SU-DHL-6 (cell line): ENCODE measurements at regions not wholly inside any gene's neighbourhood (a gene's known extent, or its start where the extent isn't known, plus 50 kb on each side); places are given as distances from the start of the nearest gene placed in this dataset.

Source experiments
- H2AFZ ChIP-seq: fragments of 200-600 bp; sonication (generic); 2 replicates; pipeline ENCODE4 v1.6.1; 2014; ENCODE audit warnings: low read depth, mild to moderate bottlenecking, moderate library complexity, mixed read lengths, antibody characterized with exemption, low read length; ENCODE audit not compliant: severe bottlenecking
- H3F3A ChIP-seq: fragments of 200-600 bp; shearing (Covaris generic); 2 replicates; pipeline ENCODE4 v1.6.0; 2016; ENCODE audit warnings: antibody characterized with exemption, mild to moderate bottlenecking; ENCODE audit not compliant: insufficient read depth
- H3K27ac ChIP-seq: fragments of 200-600 bp; sonication (generic); 2 replicates; pipeline ENCODE4 v1.5.1; 2016; ENCODE audit warnings: low read depth, mild to moderate bottlenecking, low read length, moderate library complexity, mixed read lengths
- H3K27me3 ChIP-seq: fragments of 200-600 bp; sonication (generic), shearing (Covaris generic); 2 replicates; pipeline ENCODE4 v1.6.0; 2014; ENCODE audit warnings: mild to moderate bottlenecking, low read length
- H3K36me3 ChIP-seq: fragments of 200-600 bp; sonication (generic); 2 replicates; pipeline ENCODE4 v1.6.1; 2014; ENCODE audit warnings: mild to moderate bottlenecking, low read length, mixed read lengths
- H3K4me2 ChIP-seq: fragments of 300-600, 200-600 bp; shearing (Covaris generic), sonication (generic); 2 replicates; pipeline ENCODE4 v1.6.0; 2014; ENCODE audit warnings: low read length, low read depth, mild to moderate bottlenecking; ENCODE audit not compliant: poor library complexity, severe bottlenecking
- H3K4me3 ChIP-seq: fragments of 200-600 bp; sonication (generic); 2 replicates; pipeline ENCODE4 v1.5.1; 2014; ENCODE audit warnings: antibody characterized with exemption, low read length, mild to moderate bottlenecking, mixed read lengths; ENCODE audit not compliant: insufficient read depth, poor library complexity, severe bottlenecking
- H3K79me2 ChIP-seq: fragments of 200-600 bp; sonication (generic); 2 replicates; pipeline ENCODE4 v1.6.1; 2014; ENCODE audit warnings: mild to moderate bottlenecking, low read length, moderate library complexity; ENCODE audit not compliant: insufficient read depth
- H3K9ac ChIP-seq: fragments of 200-600 bp; sonication (generic); 2 replicates; pipeline ENCODE4 v1.7.0; 2014; ENCODE audit warnings: mild to moderate bottlenecking, low read length
- H3K9me2 ChIP-seq: fragments of 200-600 bp; sonication (generic); replicated peaks from 2 replicates; pipeline ENCODE4 v1.6.1; 2014; ENCODE audit warnings: low read length; ENCODE audit not compliant: insufficient read depth
- H3K9me3 ChIP-seq: fragments of 200-600 bp; sonication (generic); 2 replicates; pipeline ENCODE4 v1.6.1; 2014; ENCODE audit warnings: low read length, mixed read lengths; ENCODE audit not compliant: insufficient read depth
- H4K20me1 ChIP-seq: fragments of 200-600 bp; sonication (generic); 2 replicates; pipeline ENCODE4 v1.6.1; 2014; ENCODE audit warnings: low read depth, mild to moderate bottlenecking, antibody characterized with exemption, low read length, moderate library complexity, mixed read lengths
- CTCF ChIP-seq: fragments of 200-600 bp; sonication (generic); IDR thresholded peaks from one replicate; pipeline ENCODE4 v1.5.1; 2017; ENCODE audit warnings: antibody characterized with exemption, mild to moderate bottlenecking, low read length, moderate library complexity; ENCODE audit not compliant: insufficient read depth, poor library complexity, severe bottlenecking
- EZH2phosphoT487 ChIP-seq: fragments of 200-600 bp; sonication (generic), shearing (Covaris generic); conservative IDR thresholded peaks from 2 replicates; pipeline ENCODE4 v1.6.1; 2018; ENCODE audit warnings: mild to moderate bottlenecking, antibody characterized with exemption, low read length, moderate library complexity, mixed read lengths

GRCh38 chrX:43423876-43424275 lies 232.2 kb upstream of the MAOA start:
- Histone ChIP-seq H3K4me2 (no peak overlapping the region), H3K27ac (no peak overlapping the region), H2AFZ (no peak overlapping the region), H3K27me3 (no peaks in the 10 kb centered on the region), H3K4me3 (no peak overlapping the region), H3K79me2 (no peaks in the 10 kb centered on the region), H4K20me1 (no peaks in the 10 kb centered on the region), H3K9ac (no peak overlapping the region), H3K9me3 (no peaks in the 10 kb centered on the region), H3K9me2 (no peaks in the 10 kb centered on the region), H3F3A (no peaks in the 10 kb centered on the region), H3K36me3 (no peaks in the 10 kb centered on the region)
- TF ChIP-seq CTCF (no peak), EZH2phosphoT487 (no peak)

- Histone ChIP-seq H3K36me3 (no peaks in the 10 kb centered on the region), H4K20me1 (no peaks in the 10 kb centered on the region), H3K27me3 (no peaks in the 10 kb centered on the region), H3K9me2 (no peaks in the 10 kb centered on the region), H3K4me3 (no peak overlapping the region), H2AFZ (no peak overlapping the region), H3F3A (no peaks in the 10 kb centered on the region), H3K9me3 (no peaks in the 10 kb centered on the region), H3K9ac (no peak overlapping the region), H3K79me2 (no peaks in the 10 kb centered on the region), H3K27ac (no peak overlapping the region), H3K4me2 (no peak overlapping the region)
- TF ChIP-seq EZH2phosphoT487 = no peak
- TF ChIP-seq CTCF = no peak
Observed at GRCh38 chrX:43436517-43436916, 219.6 kb upstream of the MAOA start.

GRCh38 chrX:43446752-43447151 lies 209.3 kb upstream of the MAOA start:
- H4K20me1 ChIP-seq = no peaks in the 10 kb centered on the region
- TF ChIP-seq CTCF (no peak), EZH2phosphoT487 (no peak)
- H2AFZ ChIP-seq = no peak overlapping the region
- no peaks in the 10 kb centered on the region for H3F3A ChIP-seq
- no peak overlapping the region for H3K9ac ChIP-seq
- no peak overlapping the region for H3K27ac ChIP-seq
- no peaks in the 10 kb centered on the region for H3K79me2 ChIP-seq
- H3K9me3 ChIP-seq = no peaks in the 10 kb centered on the region
- no peak overlapping the region for H3K4me3 ChIP-seq
- H3K36me3 ChIP-seq = no peaks in the 10 kb centered on the region
- H3K4me2 ChIP-seq = no peak overlapping the region
- no peaks in the 10 kb centered on the region for H3K27me3 ChIP-seq
- no peaks in the 10 kb centered on the region for H3K9me2 ChIP-seq

- H3K9ac ChIP-seq = no peak overlapping the region
- no peaks in the 10 kb centered on the region for H4K20me1 ChIP-seq
- H3K9me3 ChIP-seq = no peaks in the 10 kb centered on the region
- H3K79me2 ChIP-seq = no peaks in the 10 kb centered on the region
- no peak overlapping the region for H3K4me2 ChIP-seq
- no peak overlapping the region for H3K4me3 ChIP-seq
- H2AFZ ChIP-seq = no peak overlapping the region
- no peaks in the 10 kb centered on the region for H3K36me3 ChIP-seq
- no peak overlapping the region for H3K27ac ChIP-seq
- no peaks in the 10 kb centered on the region for H3K9me2 ChIP-seq
- no peaks in the 10 kb centered on the region for H3F3A ChIP-seq
- no peak for TF ChIP-seq CTCF
- no peak for TF ChIP-seq EZH2phosphoT487
- H3K27me3 ChIP-seq = no peaks in the 10 kb centered on the region
Observed at GRCh38 chrX:43448688-43449087, 207.4 kb upstream of the MAOA start.
